GM12891 (cell line): ENCODE measurements at regions not wholly inside any gene's neighbourhood (a gene's known extent, or its start where the extent isn't known, plus 50 kb on each side); places are given as distances from the start of the nearest gene placed in this dataset.

Source experiments
- PAX5 ChIP-seq: IDR thresholded peaks from 2 replicates; pipeline ENCODE4 v1.6.1; 2011; ENCODE audit warnings: low read length, moderate library complexity, mild to moderate bottlenecking; ENCODE audit not compliant: insufficient read depth, severe bottlenecking
- POLR2A ChIP-seq: IDR thresholded peaks from 2 replicates; pipeline ENCODE4 v1.6.1; 2011; ENCODE audit warnings: low read depth, low read length, control low read depth
- POLR2AphosphoS5 ChIP-seq: IDR thresholded peaks from 2 replicates; pipeline ENCODE4 v1.6.1; 2011; ENCODE audit warnings: low read depth, low read length, control low read depth
- POU2F2 ChIP-seq: IDR thresholded peaks from 2 replicates; pipeline ENCODE4 v1.6.1; 2011; ENCODE audit warnings: low read depth, mild to moderate bottlenecking, control low read depth, low read length, moderate library complexity
- SPI1 ChIP-seq: IDR thresholded peaks from 2 replicates; pipeline ENCODE4 v1.6.1; 2011; ENCODE audit warnings: low read depth, low read length, control low read depth
- TAF1 ChIP-seq: IDR thresholded peaks from 2 replicates; pipeline ENCODE4 v1.6.1; 2011; ENCODE audit warnings: low read depth, low read length, control low read depth

GRCh38 chr1:10857687-10858086, 61.2 kb upstream of the CASZ1 start:
- no peak for TF ChIP-seq POLR2AphosphoS5
- no peak for TF ChIP-seq TAF1
- TF ChIP-seq POLR2A, result no peak
- TF ChIP-seq PAX5, result no peak
- no peak for TF ChIP-seq POU2F2
- TF ChIP-seq SPI1, result no peak
